Fibroblast of lung (primary cell): ENCODE measurements at regions not wholly inside any gene's neighbourhood (a gene's known extent, or its start where the extent isn't known, plus 50 kb on each side); places are given as distances from the start of the nearest gene placed in this dataset.

Experiments
- CTCF ChIP-seq, 2 donors: IDR thresholded peaks in 1 of 2; conservative IDR thresholded peaks in 1 of 2; 1 replicate in 1 of 2; 2 replicates in 1 of 2; pipeline ENCODE4 v1.5.1; 2011 to 2012; ENCODE audit warnings: low read length in 2 of 2, control low read depth in 1 of 2, inconsistent platforms in 1 of 2, low read depth in 1 of 2, mild to moderate bottlenecking in 1 of 2
- EZH2 ChIP-seq: IDR thresholded peaks from 2 replicates; pipeline ENCODE4 v1.5.1; 2012; ENCODE audit warnings: low read length, control low read depth, mild to moderate bottlenecking; ENCODE audit errors: missing control alignments

DNA sequence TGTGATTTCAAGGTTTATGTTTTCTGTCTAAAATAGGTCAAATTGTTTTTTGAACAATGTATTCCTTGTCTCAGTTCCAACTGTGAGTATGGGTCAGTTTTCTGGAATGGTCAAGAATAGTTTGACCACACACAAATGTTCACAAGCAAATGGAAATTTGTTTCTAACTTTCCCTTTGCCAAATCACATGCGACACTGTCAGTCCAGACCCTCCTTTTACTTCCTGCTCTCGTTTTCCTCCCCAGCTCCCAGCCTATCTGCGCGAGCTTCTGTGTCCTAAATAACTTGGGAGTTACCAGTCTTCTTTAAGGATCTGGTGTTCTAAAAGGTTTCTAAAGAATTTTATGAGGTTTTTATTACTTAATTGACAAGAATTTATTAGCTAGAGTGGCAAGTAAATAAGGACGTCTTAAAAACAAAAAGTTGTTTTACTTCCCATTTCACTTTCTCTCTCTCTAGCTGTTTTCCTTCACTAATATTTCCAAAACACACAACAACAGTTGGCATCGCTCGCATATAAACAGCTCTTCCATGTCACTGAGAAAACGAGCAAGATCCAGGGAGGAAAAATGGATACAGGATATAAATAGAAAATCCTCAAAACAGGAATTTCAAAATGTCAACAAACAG lies 266.1 kb upstream of the KLF6 start:
- no peak for TF ChIP-seq CTCF (conservative IDR thresholded peaks at IDR 0.05 in 1 of 2, IDR thresholded peaks at IDR 0.05 in 1 of 2; ENCODE audit: low read depth in 1 of 2, low read length in 2 of 2)
- no peak for TF ChIP-seq EZH2
